HL-60 (cell line): ENCODE measurements at regions not wholly inside any gene's neighbourhood (a gene's known extent, or its start where the extent isn't known, plus 50 kb on each side); places are given as distances from the start of the nearest gene placed in this dataset.

Experiments used
- DNase-seq, 2 experiments: peaks; one replicate each; pipeline ENCODE4 v3.0.0-alpha.2; 2010 to 2020; ENCODE audit warnings: low read depth in 1 of 2, low spot score in 1 of 2
- H3K27ac ChIP-seq: fragments of 250-450 bp; sonication (Bioruptor Pico); replicated peaks from 2 replicates; pipeline ENCODE4 v1.5.1; 2020; ENCODE audit warnings: mild to moderate bottlenecking, moderate library complexity
- H3K27me3 ChIP-seq: fragments of 250-450 bp; sonication (Bioruptor Pico); 2 replicates; pipeline ENCODE4 v1.5.1; 2021; ENCODE audit warnings: mild to moderate bottlenecking, moderate library complexity; ENCODE audit not compliant: insufficient read depth, poor library complexity, severe bottlenecking
- H3K4me3 ChIP-seq: replicated peaks from 2 replicates; pipeline ENCODE4 v1.5.1; 2011; ENCODE audit warnings: mild to moderate bottlenecking, control low read depth, low read length; ENCODE audit not compliant: insufficient read depth
- GABPA ChIP-seq: IDR thresholded peaks from 2 replicates; pipeline ENCODE4 v1.6.1; 2012; ENCODE audit warnings: low read depth
- POLR2AphosphoS5 ChIP-seq: IDR thresholded peaks from 2 replicates; pipeline ENCODE4 v1.6.1; 2012; ENCODE audit warnings: low read depth
- SPI1 ChIP-seq: IDR thresholded peaks from 2 replicates; pipeline ENCODE4 v1.6.1; 2012; ENCODE audit warnings: low read depth, mild to moderate bottlenecking, borderline replicate concordance
- TF ChIP-seq, protein P1 (sequence below): IDR thresholded peaks from 2 replicates; pipeline ENCODE4 v1.6.1; 2012; ENCODE audit warnings: low read depth; ENCODE audit not compliant: insufficient replicate concordance
- TF ChIP-seq, protein P2 (sequence below): IDR thresholded peaks from one replicate; pipeline ENCODE4 v1.5.1; 2011; ENCODE audit warnings: low read length, control low read depth, inconsistent platforms; ENCODE audit not compliant: insufficient read depth

DNA sequence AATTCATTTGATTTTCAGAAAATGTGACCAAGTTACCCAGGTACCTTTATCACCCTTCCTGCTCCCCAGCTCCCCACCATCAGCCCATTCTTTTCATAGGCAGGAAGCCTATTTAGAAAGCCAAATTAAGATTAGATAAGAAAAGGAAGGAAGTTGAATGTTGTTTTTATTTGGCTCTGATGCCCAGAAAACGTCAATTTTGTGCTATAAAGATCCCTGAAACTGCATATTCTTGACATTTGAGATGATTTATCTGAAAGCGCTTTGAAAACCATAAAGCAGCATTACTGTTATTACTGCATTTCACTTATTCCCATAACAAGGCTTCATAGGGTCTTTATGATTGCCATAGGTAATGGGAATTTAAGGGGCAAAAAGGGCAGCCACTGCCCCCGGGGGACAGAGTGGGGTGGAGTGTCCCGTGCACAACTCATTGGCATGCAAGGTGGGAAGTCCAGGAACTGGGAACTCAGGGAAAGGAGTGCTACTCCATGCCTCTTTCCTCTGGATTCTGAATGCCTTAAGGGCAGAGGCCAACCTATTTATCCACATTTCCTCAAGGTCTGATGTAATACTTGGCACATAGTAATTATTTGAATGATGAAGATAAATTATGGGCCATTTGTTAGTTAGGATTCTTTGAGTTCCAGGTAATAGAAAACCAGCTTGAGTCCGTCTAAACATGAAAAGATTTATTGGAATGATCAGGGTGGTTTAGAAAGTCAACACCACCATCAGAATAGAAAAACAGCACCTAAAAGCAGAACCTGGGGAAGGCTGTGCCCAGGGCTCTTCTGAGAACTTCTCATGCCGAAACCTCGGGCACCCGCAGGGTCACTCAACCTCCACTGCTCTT lies 100.6 kb upstream of the ELMO1 start:
- no peak overlapping the region for H3K4me3 ChIP-seq
- TF ChIP-seq SPI1 (no peak), POLR2AphosphoS5 (no peak), GABPA (no peak)
- TF ChIP-seq, protein P1, sequence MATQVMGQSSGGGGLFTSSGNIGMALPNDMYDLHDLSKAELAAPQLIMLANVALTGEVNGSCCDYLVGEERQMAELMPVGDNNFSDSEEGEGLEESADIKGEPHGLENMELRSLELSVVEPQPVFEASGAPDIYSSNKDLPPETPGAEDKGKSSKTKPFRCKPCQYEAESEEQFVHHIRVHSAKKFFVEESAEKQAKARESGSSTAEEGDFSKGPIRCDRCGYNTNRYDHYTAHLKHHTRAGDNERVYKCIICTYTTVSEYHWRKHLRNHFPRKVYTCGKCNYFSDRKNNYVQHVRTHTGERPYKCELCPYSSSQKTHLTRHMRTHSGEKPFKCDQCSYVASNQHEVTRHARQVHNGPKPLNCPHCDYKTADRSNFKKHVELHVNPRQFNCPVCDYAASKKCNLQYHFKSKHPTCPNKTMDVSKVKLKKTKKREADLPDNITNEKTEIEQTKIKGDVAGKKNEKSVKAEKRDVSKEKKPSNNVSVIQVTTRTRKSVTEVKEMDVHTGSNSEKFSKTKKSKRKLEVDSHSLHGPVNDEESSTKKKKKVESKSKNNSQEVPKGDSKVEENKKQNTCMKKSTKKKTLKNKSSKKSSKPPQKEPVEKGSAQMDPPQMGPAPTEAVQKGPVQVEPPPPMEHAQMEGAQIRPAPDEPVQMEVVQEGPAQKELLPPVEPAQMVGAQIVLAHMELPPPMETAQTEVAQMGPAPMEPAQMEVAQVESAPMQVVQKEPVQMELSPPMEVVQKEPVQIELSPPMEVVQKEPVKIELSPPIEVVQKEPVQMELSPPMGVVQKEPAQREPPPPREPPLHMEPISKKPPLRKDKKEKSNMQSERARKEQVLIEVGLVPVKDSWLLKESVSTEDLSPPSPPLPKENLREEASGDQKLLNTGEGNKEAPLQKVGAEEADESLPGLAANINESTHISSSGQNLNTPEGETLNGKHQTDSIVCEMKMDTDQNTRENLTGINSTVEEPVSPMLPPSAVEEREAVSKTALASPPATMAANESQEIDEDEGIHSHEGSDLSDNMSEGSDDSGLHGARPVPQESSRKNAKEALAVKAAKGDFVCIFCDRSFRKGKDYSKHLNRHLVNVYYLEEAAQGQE: no peak
- TF ChIP-seq, protein P2, sequence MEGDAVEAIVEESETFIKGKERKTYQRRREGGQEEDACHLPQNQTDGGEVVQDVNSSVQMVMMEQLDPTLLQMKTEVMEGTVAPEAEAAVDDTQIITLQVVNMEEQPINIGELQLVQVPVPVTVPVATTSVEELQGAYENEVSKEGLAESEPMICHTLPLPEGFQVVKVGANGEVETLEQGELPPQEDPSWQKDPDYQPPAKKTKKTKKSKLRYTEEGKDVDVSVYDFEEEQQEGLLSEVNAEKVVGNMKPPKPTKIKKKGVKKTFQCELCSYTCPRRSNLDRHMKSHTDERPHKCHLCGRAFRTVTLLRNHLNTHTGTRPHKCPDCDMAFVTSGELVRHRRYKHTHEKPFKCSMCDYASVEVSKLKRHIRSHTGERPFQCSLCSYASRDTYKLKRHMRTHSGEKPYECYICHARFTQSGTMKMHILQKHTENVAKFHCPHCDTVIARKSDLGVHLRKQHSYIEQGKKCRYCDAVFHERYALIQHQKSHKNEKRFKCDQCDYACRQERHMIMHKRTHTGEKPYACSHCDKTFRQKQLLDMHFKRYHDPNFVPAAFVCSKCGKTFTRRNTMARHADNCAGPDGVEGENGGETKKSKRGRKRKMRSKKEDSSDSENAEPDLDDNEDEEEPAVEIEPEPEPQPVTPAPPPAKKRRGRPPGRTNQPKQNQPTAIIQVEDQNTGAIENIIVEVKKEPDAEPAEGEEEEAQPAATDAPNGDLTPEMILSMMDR: no peak
- no peak for DNase-seq
- H3K27ac ChIP-seq: no peak overlapping the region
- H3K27me3 ChIP-seq: no peaks in the 10 kb centered on the region

DNA sequence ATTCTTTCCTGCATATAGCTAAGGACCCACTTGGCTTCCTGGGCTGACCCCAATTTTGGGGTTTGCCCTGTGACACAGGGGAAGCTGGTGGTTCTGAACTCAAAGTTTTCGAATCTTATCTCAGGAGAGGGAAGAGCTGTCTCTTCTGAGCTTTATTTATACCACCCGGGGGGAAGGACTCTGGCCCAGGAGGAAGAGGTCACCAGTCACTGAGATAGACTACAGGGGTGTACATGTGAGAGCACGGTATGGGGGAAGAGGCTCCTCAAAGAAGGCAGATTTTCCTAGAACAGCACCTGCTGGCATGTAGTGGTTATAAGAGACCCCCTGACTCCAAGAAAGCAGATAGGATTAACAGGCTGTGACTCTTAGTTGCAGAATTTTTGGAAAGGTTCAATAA lies 101.8 kb upstream of the ELMO1 start:
- Histone ChIP-seq H3K27ac (no peak overlapping the region), H3K27me3 (no peaks in the 10 kb centered on the region), H3K4me3 (no peak overlapping the region)
- TF ChIP-seq GABPA (no peak), SPI1 (no peak)
- TF ChIP-seq, protein P2: no peak
- DNase-seq: no peak

DNA sequence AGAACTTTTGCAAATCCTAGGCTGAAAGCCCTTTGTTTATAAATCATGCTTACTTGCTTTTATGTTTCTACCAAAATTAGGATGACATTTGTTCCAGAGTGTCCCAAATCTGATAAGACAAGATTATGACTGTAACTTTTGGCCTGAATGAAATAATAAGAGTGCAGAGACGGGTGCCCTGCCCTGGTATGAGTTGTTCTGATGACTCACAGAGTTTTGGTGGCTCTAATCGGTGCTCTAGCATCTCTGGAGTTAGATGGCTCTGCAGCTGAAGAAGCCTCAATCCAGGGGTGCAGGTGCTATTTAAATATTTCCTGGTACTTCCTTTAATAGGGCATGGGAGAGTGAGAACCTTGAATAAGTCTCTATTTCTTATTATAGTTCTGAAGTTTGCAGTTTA lies 102.2 kb upstream of the ELMO1 start:
- TF ChIP-seq GABPA (no peak), POLR2AphosphoS5 (no peak), SPI1 (no peak)
- TF ChIP-seq, protein P2: no peak
- TF ChIP-seq, protein P1: no peak
- Histone ChIP-seq H3K27me3 (no peaks in the 10 kb centered on the region), H3K27ac (no peak overlapping the region), H3K4me3 (no peak overlapping the region)
- DNase-seq: no peak
